Right lobe of liver (tissue), 6 donors: ENCODE measurements at regions not wholly inside any gene's neighbourhood (a gene's known extent, or its start where the extent isn't known, plus 50 kb on each side); places are given as distances from the start of the nearest gene placed in this dataset.

Source experiments
- ATAC-seq, 4 donors: fragments of 200-7000 bp; cut with Tn5 transposase; one replicate each; pipeline ENCODE4 v1.9.1; 2020; ENCODE audit warnings: mild to moderate bottlenecking in 4 of 4, moderate library complexity in 4 of 4
- DNase-seq, 3 donors: peaks; one replicate each; pipeline ENCODE4 v3.0.0-alpha.2; 2020
- H3K27ac ChIP-seq, 3 donors: fragments of 200-600 bp; one replicate each; pipeline ENCODE4 v1.8.0; 2022
- H3K27me3 ChIP-seq, 2 donors: fragments of 200-600 bp; one replicate each; pipeline ENCODE4 v1.8.0; 2022
- H3K36me3 ChIP-seq, 4 donors: fragments of 200-600 bp; sonication (generic) in 1 of 4; one replicate each; pipeline versions ENCODE4 v1.5.1 to v1.8.0; 2017 to 2022; ENCODE audit warnings: control low read depth in 1 of 4
- H3K4me1 ChIP-seq, 4 donors: fragments of 200-600 bp; sonication (generic) in 1 of 4; one replicate each; pipeline versions ENCODE4 v1.5.1 to v1.8.0; 2017 to 2022; ENCODE audit warnings: control low read depth in 1 of 4
- H3K4me3 ChIP-seq, 3 donors: fragments of 200-600 bp; one replicate each; pipeline ENCODE4 v1.8.0; 2022
- H3K9me3 ChIP-seq, 4 donors: fragments of 200-600 bp; sonication (generic) in 1 of 4; one replicate each; pipeline versions ENCODE4 v1.5.1 to v1.8.0; 2017 to 2022; ENCODE audit warnings: control low read depth in 1 of 4
- CTCF ChIP-seq, 4 donors: fragments of 200-600 bp in 3 of 4; fragments of 450-650 bp in 1 of 4; IDR thresholded peaks; one replicate each; pipeline versions ENCODE4 v1.5.1 to v1.8.0; 2016 to 2022; ENCODE audit warnings: antibody characterized with exemption in 4 of 4, mild to moderate bottlenecking in 2 of 4
- POLR2A ChIP-seq: fragments of 450-650 bp; IDR thresholded peaks from one replicate; pipeline ENCODE4 v1.6.1; 2017; ENCODE audit warnings: antibody characterized with exemption, mild to moderate bottlenecking
- WGBS: methylation state at CpG from one replicate; pipeline ENCODE4 v1.1.6; 2018; ENCODE audit warnings: low coverage, low lambda C conversion rate; ENCODE audit not compliant: insufficient coverage; ENCODE audit errors: missing lambda C conversion rate; 5-methylcytosine and 5-hydroxymethylcytosine counted together
- intact Hi-C, 2 donors: fragments of 100-400 bp; cut with DNase I; formaldehyde crosslinking; loops; one replicate each; pipeline versions ENCODE4 v1.11.2 to v1.14.1; 2022
- donor health status: DM: no; HTN: yes; CAD: no.
- donor health status: DM: no; HTN: no; CAD: no.
- donor health status: DM: no; HTN: no; CAD: no.
- donor health status: DM: no; HTN: yes; CAD: no.
- donor health status: DM: no; HTN: yes; CAD: no.

- intact Hi-C loops = no loop called here
- no peak overlapping the region for H3K4me3 ChIP-seq
- no peak for TF ChIP-seq POLR2A
- no peak for TF ChIP-seq CTCF (IDR thresholded peaks at IDR 0.05)
- no peak overlapping the region for H3K27ac ChIP-seq
- DNase-seq (no peak), ATAC-seq (no peak)
- H3K9me3 ChIP-seq = no peaks in the 10 kb centered on the region
- H3K4me1 ChIP-seq = no peaks in the 10 kb centered on the region
- no peaks in the 10 kb centered on the region for H3K36me3 ChIP-seq
- H3K27me3 ChIP-seq = no peaks in the 10 kb centered on the region
These were observed 860.3 kb downstream of the DIAPH3 start for GRCh38 chr13:59303433-59303832.

GRCh38 chr13:59304596-59304995 is 859.1 kb downstream of the DIAPH3 start:
- no peaks in the 10 kb centered on the region for H3K36me3 ChIP-seq
- H3K4me3 ChIP-seq = no peak overlapping the region
- ATAC-seq = no peak
- no peaks in the 10 kb centered on the region for H3K27me3 ChIP-seq
- H3K27ac ChIP-seq = no peak overlapping the region
- no peaks in the 10 kb centered on the region for H3K4me1 ChIP-seq
- intact Hi-C loops = no loop called here
- 80% methylated on average over 1 of the region's 1 CpG for WGBS
- TF ChIP-seq CTCF (IDR thresholded peaks at IDR 0.05) (no peak), POLR2A (no peak)
- DNase-seq = no peak
- no peaks in the 10 kb centered on the region for H3K9me3 ChIP-seq

GRCh38 chr13:59305896-59306295 is 857.8 kb downstream of the DIAPH3 start:
- Histone ChIP-seq H3K36me3 (no peaks in the 10 kb centered on the region), H3K9me3 (no peaks in the 10 kb centered on the region), H3K27me3 (no peaks in the 10 kb centered on the region), H3K27ac (no peak overlapping the region), H3K4me3 (no peak overlapping the region), H3K4me1 (no peaks in the 10 kb centered on the region)
- DNase-seq (no peak), ATAC-seq (no peak)
- TF ChIP-seq POLR2A (no peak), CTCF (IDR thresholded peaks at IDR 0.05) (no peak)
- intact Hi-C loops = no loop called here
- WGBS = 76% methylated on average over 4 of the region's 4 CpGs

- ATAC-seq = no peak
- DNase-seq = no peak
- 67% methylated on average over 3 of the region's 3 CpGs for WGBS
- intact Hi-C loops = no loop called here
- H3K4me1 ChIP-seq = no peaks in the 10 kb centered on the region
- H3K36me3 ChIP-seq = no peaks in the 10 kb centered on the region
- H3K27me3 ChIP-seq = no peaks in the 10 kb centered on the region
- H3K27ac ChIP-seq = no peak overlapping the region
- TF ChIP-seq CTCF (IDR thresholded peaks at IDR 0.05) = no peak
- TF ChIP-seq POLR2A = no peak
- H3K4me3 ChIP-seq = no peak overlapping the region
- H3K9me3 ChIP-seq = no peaks in the 10 kb centered on the region
These were observed 851.0 kb downstream of the DIAPH3 start for GRCh38 chr13:59312776-59313175.

- peak; percentile 65 to 73 (median 69) for DNase-seq
- TF ChIP-seq CTCF (IDR thresholded peaks at IDR 0.05) (peak; percentile 63 to 80 (median 76)), POLR2A (no peak)
- Histone ChIP-seq H3K4me1 (no peaks in the 10 kb centered on the region), H3K27me3 (no peaks in the 10 kb centered on the region), H3K4me3 (no peak overlapping the region), H3K36me3 (no peaks in the 10 kb centered on the region), H3K27ac (no peak overlapping the region), H3K9me3 (no peaks in the 10 kb centered on the region)
- intact Hi-C loops = no loop called here
- 47% methylated on average over 4 of the region's 4 CpGs for WGBS
- peak; percentile 78 to 87 (median 82) for ATAC-seq
These were observed 845.3 kb downstream of the DIAPH3 start for GRCh38 chr13:59318320-59318930.
